Fibroblast of the conjunctiva (primary cell): ENCODE measurements at regions not wholly inside any gene's neighbourhood (a gene's known extent, or its start where the extent isn't known, plus 50 kb on each side); places are given as distances from the start of the nearest gene placed in this dataset.
"Not testable (repeated sequence)": the region's sequence is repeated elsewhere in the genome, so short reads cannot be mapped to it uniquely, and the experiment has no call there.

ENCODE experiments used
- DNase-seq: peaks from one replicate; pipeline ENCODE4 v3.0.0-alpha.2; 2010; ENCODE audit warnings: low read depth

GRCh38 chr12:18008642-18009041 is 81.4 kb downstream of the RERGL start:
- DNase-seq = no peak

GRCh38 chr12:17999174-17999801 is 90.7 kb downstream of the RERGL start:
- DNase-seq = no peak

GRCh38 chr12:17992002-17992656 is 97.9 kb downstream of the RERGL start:
- DNase-seq = peak; percentile 28

GRCh38 chr12:17982556-17982955 is 107.4 kb downstream of the RERGL start:
- no peak for DNase-seq

GRCh38 chr12:17976202-17976601 is 113.8 kb downstream of the RERGL start:
- DNase-seq = no peak

GRCh38 chr12:17975763-17976162 is 114.2 kb downstream of the RERGL start:
- DNase-seq = no peak

- no peak for DNase-seq
Observed at GRCh38 chr12:17975239-17975638, 114.8 kb downstream of the RERGL start.

- no peak for DNase-seq
Observed at GRCh38 chr12:17971850-17972249, 118.1 kb downstream of the RERGL start.

- DNase-seq = no peak
Observed at GRCh38 chr12:17954788-17955187, 135.2 kb downstream of the RERGL start.

GRCh38 chr12:17950898-17951297 is 139.1 kb downstream of the RERGL start:
- DNase-seq = no peak

- no peak for DNase-seq
Observed at GRCh38 chr12:17949558-17950141, 140.3 kb downstream of the RERGL start.

GRCh38 chr12:17928708-17929366 is 161.2 kb downstream of the RERGL start:
- DNase-seq = peak; percentile 18

- no peak for DNase-seq
Observed at GRCh38 chr12:17918013-17918412, 172.0 kb downstream of the RERGL start.

GRCh38 chr12:17884581-17884980 is 205.4 kb downstream of the RERGL start:
- no peak for DNase-seq

GRCh38 chr12:17878714-17879113 is 211.3 kb downstream of the RERGL start:
- DNase-seq = no peak

- DNase-seq = no peak
Observed at GRCh38 chr12:17875230-17875629, 214.8 kb downstream of the RERGL start.

GRCh38 chr12:17866802-17867201 is 223.2 kb downstream of the RERGL start:
- no peak for DNase-seq

GRCh38 chr12:17855548-17855947 is 234.4 kb downstream of the RERGL start:
- not testable (repeated sequence) for DNase-seq

- DNase-seq = no peak
Observed at GRCh38 chr12:17853054-17853453, 236.9 kb downstream of the RERGL start.

GRCh38 chr12:17841496-17841895 is 248.5 kb downstream of the RERGL start:
- DNase-seq = no peak

- DNase-seq = no peak
Observed at GRCh38 chr12:17829813-17830212, 260.2 kb downstream of the RERGL start.

GRCh38 chr12:17818931-17819330 is 271.1 kb downstream of the RERGL start:
- no peak for DNase-seq

GRCh38 chr12:17810399-17810798 is 279.6 kb downstream of the RERGL start:
- DNase-seq = no peak
